BE2C (cell line): ENCODE measurements at regions not wholly inside any gene's neighbourhood (a gene's known extent, or its start where the extent isn't known, plus 50 kb on each side); places are given as distances from the start of the nearest gene placed in this dataset.

Experiments used
- DNase-seq: peaks from one replicate; pipeline ENCODE4 v3.0.0-alpha.2; 2020
- H3K27me3 ChIP-seq: fragments of 250-450 bp; sonication (Bioruptor Pico); 2 replicates; pipeline ENCODE4 v1.5.1; 2020; ENCODE audit warnings: mild to moderate bottlenecking
- H3K36me3 ChIP-seq: fragments of 250-450 bp; sonication (Bioruptor Pico); 2 replicates; pipeline ENCODE4 v1.5.1; 2020; ENCODE audit warnings: mild to moderate bottlenecking
- H3K4me1 ChIP-seq: fragments of 250-450 bp; sonication (Bioruptor Pico); 2 replicates; pipeline ENCODE4 v1.5.1; 2020
- H3K4me3 ChIP-seq: 2 replicates; pipeline ENCODE4 v1.5.1; 2011; ENCODE audit warnings: low read depth, low read length
- H3K9me3 ChIP-seq: fragments of 250-450 bp; sonication (Bioruptor Pico); 2 replicates; pipeline ENCODE4 v1.5.1; 2020
- CTCF ChIP-seq: IDR thresholded peaks from 2 replicates; pipeline ENCODE4 v1.5.1; 2012; ENCODE audit warnings: mild to moderate bottlenecking, low read depth, low read length

GRCh38 chr7:149570784-149571183, 73.2 kb upstream of the ZNF746 start:
- no peaks in the 10 kb centered on the region for H3K27me3 ChIP-seq
- H3K36me3 ChIP-seq = peaks cover 8% of the 10 kb centered on the region; the same call in 1 of the 2 replicates
- no peak for TF ChIP-seq CTCF
- no peaks in the 10 kb centered on the region for H3K4me1 ChIP-seq
- DNase-seq = no peak
- H3K9me3 ChIP-seq = peaks cover 3% of the 10 kb centered on the region; the same call in 1 of the 2 replicates
- H3K4me3 ChIP-seq = no peak overlapping the region

- Histone ChIP-seq H3K36me3 (peaks cover 8% of the 10 kb centered on the region; the same call in 1 of the 2 replicates), H3K4me1 (no peaks in the 10 kb centered on the region), H3K4me3 (no peak overlapping the region), H3K27me3 (no peaks in the 10 kb centered on the region), H3K9me3 (peaks cover 3% of the 10 kb centered on the region; the same call in 1 of the 2 replicates)
- no peak for TF ChIP-seq CTCF
- no peak for DNase-seq
Measured at GRCh38 chr7:149569726-149570422, 72.3 kb upstream of the ZNF746 start.

- no peak for DNase-seq
- no peak for TF ChIP-seq CTCF
- H3K4me3 ChIP-seq = no peak overlapping the region
- peaks cover 8% of the 10 kb centered on the region; the same call in 1 of the 2 replicates for H3K36me3 ChIP-seq
- no peaks in the 10 kb centered on the region for H3K4me1 ChIP-seq
- H3K9me3 ChIP-seq = peaks cover 3% of the 10 kb centered on the region; the same call in 1 of the 2 replicates
- no peaks in the 10 kb centered on the region for H3K27me3 ChIP-seq
Measured at GRCh38 chr7:149569025-149569725, 71.6 kb upstream of the ZNF746 start.

- H3K4me1 ChIP-seq = no peaks in the 10 kb centered on the region
- DNase-seq = no peak
- H3K36me3 ChIP-seq = peaks cover 8% of the 10 kb centered on the region; the same call in 1 of the 2 replicates
- H3K27me3 ChIP-seq = no peaks in the 10 kb centered on the region
- no peak overlapping the region for H3K4me3 ChIP-seq
- TF ChIP-seq CTCF = no peak
- no peaks in the 10 kb centered on the region for H3K9me3 ChIP-seq
Measured at GRCh38 chr7:149568218-149568617, 70.6 kb upstream of the ZNF746 start.

- no peak for DNase-seq
- no peak for TF ChIP-seq CTCF
- Histone ChIP-seq H3K9me3 (no peaks in the 10 kb centered on the region), H3K4me3 (no peak overlapping the region), H3K27me3 (no peaks in the 10 kb centered on the region), H3K4me1 (no peaks in the 10 kb centered on the region), H3K36me3 (peaks cover 8% of the 10 kb centered on the region; the same call in 1 of the 2 replicates)
Measured at GRCh38 chr7:149566103-149566502, 68.5 kb upstream of the ZNF746 start.

- Histone ChIP-seq H3K36me3 (peaks cover 8% of the 10 kb centered on the region; the same call in 1 of the 2 replicates), H3K4me1 (no peaks in the 10 kb centered on the region), H3K4me3 (no peak overlapping the region), H3K9me3 (no peaks in the 10 kb centered on the region), H3K27me3 (no peaks in the 10 kb centered on the region)
- TF ChIP-seq CTCF = no peak
- no peak for DNase-seq
Measured at GRCh38 chr7:149565096-149565382, 67.4 kb upstream of the ZNF746 start.
